ENCODE measurements at regions not wholly inside any gene's neighbourhood (a gene's known extent, or its start where the extent isn't known, plus 50 kb on each side); places are given as distances from the start of the nearest gene placed in this dataset.
"Not testable (repeated sequence)": the region's sequence is repeated elsewhere in the genome, so short reads cannot be mapped to it uniquely, and the experiment has no call there.

GRCh38 chr21:16117331-16117730 is 387.5 kb downstream of the USP25 start:
- DNase-seq (ENCODE audit: low read depth): no peak

GRCh38 chr21:16117851-16118590 is 388.2 kb downstream of the USP25 start:
- DNase-seq (ENCODE audit: low read depth): peak; percentile 82

GRCh38 chr21:16124378-16125138 is 394.8 kb downstream of the USP25 start:
- DNase-seq (ENCODE audit: low read depth): peak; percentile 89

- peak; percentile 74 for DNase-seq (ENCODE audit: low read depth)
Observed at GRCh38 chr21:16125274-16125673, 395.5 kb downstream of the USP25 start.

GRCh38 chr21:16132453-16132852 is 402.7 kb downstream of the USP25 start:
- not testable (repeated sequence) for DNase-seq (ENCODE audit: low read depth)

GRCh38 chr21:16133248-16133647 is 403.5 kb downstream of the USP25 start:
- no peak for DNase-seq (ENCODE audit: low read depth)

GRCh38 chr21:16134134-16134533 is 404.4 kb downstream of the USP25 start:
- no peak for DNase-seq (ENCODE audit: low read depth)

GRCh38 chr21:16137106-16137505 is 407.3 kb downstream of the USP25 start:
- no peak for DNase-seq (ENCODE audit: low read depth)

GRCh38 chr21:16145052-16145451 is 415.3 kb downstream of the USP25 start:
- DNase-seq (ENCODE audit: low read depth): no peak

- no peak for DNase-seq (ENCODE audit: low read depth)
Observed at GRCh38 chr21:16145479-16145878, 415.7 kb downstream of the USP25 start.

GRCh38 chr21:16154321-16154720 is 424.5 kb downstream of the USP25 start:
- DNase-seq (ENCODE audit: low read depth): no peak

GRCh38 chr21:16154951-16155635 is 425.3 kb downstream of the USP25 start:
- DNase-seq (ENCODE audit: low read depth): no peak

GRCh38 chr21:16156841-16157489 is 427.2 kb downstream of the USP25 start:
- no peak for DNase-seq (ENCODE audit: low read depth)

GRCh38 chr21:16159213-16159970 is 429.6 kb downstream of the USP25 start:
- no peak for DNase-seq (ENCODE audit: low read depth)

- no peak for DNase-seq (ENCODE audit: low read depth)
Observed at GRCh38 chr21:16159971-16160350, 430.2 kb downstream of the USP25 start.

- DNase-seq (ENCODE audit: low read depth): no peak
Observed at GRCh38 chr21:16162953-16163352, 433.2 kb downstream of the USP25 start.

- peak; percentile 58 for DNase-seq (ENCODE audit: low read depth)
Observed at GRCh38 chr21:16169102-16169511, 439.3 kb downstream of the USP25 start.

GRCh38 chr21:16169779-16170178 is 440.0 kb downstream of the USP25 start:
- DNase-seq (ENCODE audit: low read depth): no peak

- DNase-seq (ENCODE audit: low read depth): no peak
Observed at GRCh38 chr21:16176570-16176969, 446.8 kb downstream of the USP25 start.

GRCh38 chr21:16177532-16177931 is 447.8 kb downstream of the USP25 start:
- DNase-seq (ENCODE audit: low read depth): no peak

- DNase-seq (ENCODE audit: low read depth): no peak
Observed at GRCh38 chr21:16179773-16180172, 450.0 kb downstream of the USP25 start.

GRCh38 chr21:16180614-16181013 is 450.8 kb downstream of the USP25 start:
- DNase-seq (ENCODE audit: low read depth): no peak
